Activated CD8-positive, alpha-beta memory T cell treated with anti-CD3 and anti-CD28 coated beads for 36 hours (primary cell): ENCODE measurements at regions not wholly inside any gene's neighbourhood (a gene's known extent, or its start where the extent isn't known, plus 50 kb on each side); places are given as distances from the start of the nearest gene placed in this dataset.
"Not testable (repeated sequence)": the region's sequence is repeated elsewhere in the genome, so short reads cannot be mapped to it uniquely, and the experiment has no call there.

ENCODE experiments used
- CTCF ChIA-PET: fragments of 350-600 bp; sonication (Branson Sonifier 250); formaldehyde crosslinking; loops from one replicate; lab custom pipeline; 2021; ENCODE audit warnings: antibody characterized with exemption; lab: Charles Lee
- POLR2A ChIA-PET: fragments of 350-600 bp; sonication (Branson Sonifier 250); formaldehyde crosslinking; loops from one replicate; lab custom pipeline; 2021; ENCODE audit warnings: antibody characterized with exemption; lab: Charles Lee

- ChIA-PET POLR2A (no interaction called here), CTCF (no interaction called here)
Measured at GRCh38 chr22:47367993-47368945, 605.8 kb downstream of the TBC1D22A start.

- POLR2A ChIA-PET, result no interaction called here
- CTCF ChIA-PET, result no interaction called here
Measured at GRCh38 chr22:47367107-47367690, 604.7 kb downstream of the TBC1D22A start.

DNA sequence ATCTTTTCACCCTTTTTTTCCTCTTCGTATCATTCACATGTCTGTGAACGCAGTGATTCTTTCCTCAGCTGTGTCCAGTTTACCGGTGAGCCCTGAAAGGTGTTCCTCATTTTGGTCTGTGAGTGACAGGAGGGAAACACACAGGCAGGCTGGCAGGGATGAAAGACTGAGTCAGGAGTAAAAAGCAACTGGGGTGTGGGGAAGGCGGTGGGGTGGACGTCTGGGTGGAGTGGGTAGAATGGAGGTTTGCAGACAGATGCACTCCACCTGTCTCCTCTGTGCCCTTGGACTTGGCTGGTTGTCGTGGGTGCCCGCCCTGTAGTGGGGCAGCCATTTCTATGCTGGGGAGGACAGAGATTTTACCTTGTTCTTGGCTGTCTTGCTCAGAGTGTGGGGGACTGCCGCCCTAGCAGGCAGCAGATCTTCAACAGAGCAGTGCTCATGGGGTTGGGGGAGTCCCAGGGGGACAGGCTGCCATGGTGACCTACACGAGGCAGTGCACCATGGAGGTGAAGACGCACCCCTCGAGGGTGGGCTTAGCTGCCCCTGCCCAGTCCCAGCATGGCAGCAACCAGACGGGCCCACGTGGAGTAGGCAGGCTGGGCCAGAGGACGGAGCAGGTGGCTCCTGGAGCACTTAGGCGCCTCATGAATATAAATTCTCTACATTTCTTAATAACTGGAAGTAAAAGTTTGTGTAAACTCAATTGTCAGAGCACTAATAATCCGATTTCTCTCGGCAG, 603.7 kb downstream of the TBC1D22A start:
- ChIA-PET POLR2A (no interaction called here), CTCF (no interaction called here)

DNA sequence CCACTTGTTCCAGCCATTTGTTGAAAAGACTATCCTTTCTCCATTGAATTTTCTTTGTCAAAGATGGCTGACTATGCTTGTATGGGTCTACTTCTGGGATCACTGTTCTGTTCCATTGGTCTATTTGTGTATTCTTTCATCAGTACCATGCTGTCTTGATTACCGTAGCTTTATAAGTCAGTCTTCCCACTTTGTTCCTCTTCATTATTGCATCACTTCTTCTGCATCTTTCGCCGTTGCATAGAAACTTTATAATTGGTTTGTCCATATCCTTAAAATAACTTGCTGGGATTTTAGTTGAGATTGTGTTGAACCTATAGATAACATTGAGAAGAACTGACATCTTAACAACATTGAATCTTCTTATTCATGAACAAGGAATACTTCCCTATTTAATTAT, 598.8 kb downstream of the TBC1D22A start:
- ChIA-PET CTCF (no interaction called here), POLR2A (no interaction called here)

DNA sequence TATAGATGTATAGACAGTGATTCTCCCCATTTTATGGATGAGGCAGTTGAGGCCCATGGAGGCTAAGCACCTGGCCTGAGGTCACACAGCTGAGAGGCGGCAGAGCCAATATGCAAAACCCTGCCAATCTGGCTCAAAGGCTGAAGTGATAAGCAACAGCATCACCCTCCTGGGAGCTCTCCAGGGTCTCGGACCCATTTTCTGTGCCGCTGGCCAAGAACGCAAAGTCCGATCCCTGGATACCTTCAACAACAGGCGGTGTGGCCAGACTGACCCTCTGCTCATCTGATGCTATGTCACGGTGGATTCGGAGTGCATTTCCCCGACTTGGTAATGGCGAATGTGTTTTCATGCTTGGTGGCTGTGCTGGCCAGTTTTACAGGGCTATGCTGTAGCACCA, 595.0 kb downstream of the TBC1D22A start:
- ChIA-PET CTCF (no interaction called here), POLR2A (no interaction called here)

DNA sequence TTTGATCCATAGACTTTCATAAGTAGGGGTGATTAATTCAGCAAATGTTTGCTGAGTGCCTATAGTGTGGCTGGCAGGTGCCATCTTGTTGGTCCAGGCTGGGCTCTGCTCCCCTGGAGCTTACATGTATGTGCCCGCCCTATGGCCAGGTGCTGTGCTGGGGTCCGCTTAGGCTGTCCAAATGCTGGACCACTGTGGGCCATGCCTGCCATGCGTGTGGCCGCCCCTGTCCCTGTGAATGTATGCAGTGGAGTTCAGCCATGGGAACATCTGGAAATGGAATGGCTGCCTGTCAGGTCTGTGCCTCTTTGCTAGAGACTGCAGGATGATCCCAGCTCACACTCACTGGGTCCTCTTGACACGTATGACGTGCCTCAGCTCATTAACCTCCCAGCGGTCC, 594.6 kb downstream of the TBC1D22A start:
- ChIA-PET CTCF (no interaction called here), POLR2A (no interaction called here)

DNA sequence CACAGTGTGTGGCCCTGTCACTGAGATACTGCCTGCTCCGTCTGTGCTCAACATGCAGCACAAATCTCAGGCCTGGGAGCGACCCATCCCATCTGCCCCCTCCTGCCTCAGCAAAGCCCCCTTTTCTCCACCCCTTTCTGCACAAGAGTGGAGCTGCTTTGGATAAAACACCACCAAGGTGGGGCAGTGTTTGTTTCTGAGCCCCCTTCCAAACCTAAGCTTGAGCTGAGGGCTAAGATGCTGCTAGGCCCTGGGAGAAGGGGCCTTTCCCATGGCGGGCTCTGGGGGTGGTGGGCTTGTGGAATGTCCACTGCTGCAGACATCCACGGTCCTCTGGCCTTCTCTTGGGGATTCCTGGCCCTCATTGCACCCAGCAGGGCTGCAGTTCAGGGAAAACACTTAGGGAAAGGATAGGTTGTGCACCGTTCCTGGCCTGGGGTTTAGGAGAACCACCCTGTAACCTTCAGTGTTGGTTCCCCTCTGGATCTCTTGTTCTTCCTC, 594.1 kb downstream of the TBC1D22A start:
- CTCF ChIA-PET, result no interaction called here
- POLR2A ChIA-PET, result no interaction called here

DNA sequence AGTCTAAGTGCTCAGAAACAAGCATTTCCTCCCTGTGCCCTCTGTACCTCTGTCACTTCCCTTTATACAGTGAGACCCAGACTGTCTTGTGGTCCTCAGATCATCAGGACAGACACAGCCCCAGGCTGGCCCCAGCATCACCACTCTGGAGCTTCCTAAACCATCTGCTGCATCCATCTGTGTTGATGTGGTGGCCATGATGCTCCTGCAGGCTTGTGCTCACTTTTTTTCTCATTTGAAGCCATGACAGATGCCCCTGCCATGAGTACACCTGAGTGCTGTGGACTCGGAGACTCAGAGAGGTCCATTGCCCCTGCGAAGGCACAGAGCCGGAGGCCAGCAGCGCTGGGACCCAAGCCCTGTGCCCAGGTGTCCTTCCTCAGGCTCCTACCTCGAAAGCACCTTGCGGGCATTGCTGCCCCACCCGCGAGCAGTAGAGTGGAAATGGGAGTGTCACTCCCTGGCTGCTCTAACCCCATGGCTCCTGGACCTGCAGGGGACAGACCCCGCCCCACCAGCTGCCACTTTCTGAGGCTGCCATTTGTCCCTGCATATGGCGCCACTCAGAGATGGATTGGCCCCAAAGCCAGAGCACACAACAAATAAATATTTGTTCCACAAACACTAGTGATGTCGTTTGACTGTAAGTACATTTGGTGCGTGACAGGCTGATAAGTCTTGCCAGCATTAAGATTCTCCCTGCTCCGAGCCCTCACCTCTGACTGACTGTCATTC, 593.5 kb downstream of the TBC1D22A start:
- ChIA-PET CTCF (no interaction called here), POLR2A (no interaction called here)

- POLR2A ChIA-PET, result no interaction called here
- CTCF ChIA-PET, result no interaction called here
Measured at GRCh38 chr22:47355388-47355725, 592.9 kb downstream of the TBC1D22A start.

DNA sequence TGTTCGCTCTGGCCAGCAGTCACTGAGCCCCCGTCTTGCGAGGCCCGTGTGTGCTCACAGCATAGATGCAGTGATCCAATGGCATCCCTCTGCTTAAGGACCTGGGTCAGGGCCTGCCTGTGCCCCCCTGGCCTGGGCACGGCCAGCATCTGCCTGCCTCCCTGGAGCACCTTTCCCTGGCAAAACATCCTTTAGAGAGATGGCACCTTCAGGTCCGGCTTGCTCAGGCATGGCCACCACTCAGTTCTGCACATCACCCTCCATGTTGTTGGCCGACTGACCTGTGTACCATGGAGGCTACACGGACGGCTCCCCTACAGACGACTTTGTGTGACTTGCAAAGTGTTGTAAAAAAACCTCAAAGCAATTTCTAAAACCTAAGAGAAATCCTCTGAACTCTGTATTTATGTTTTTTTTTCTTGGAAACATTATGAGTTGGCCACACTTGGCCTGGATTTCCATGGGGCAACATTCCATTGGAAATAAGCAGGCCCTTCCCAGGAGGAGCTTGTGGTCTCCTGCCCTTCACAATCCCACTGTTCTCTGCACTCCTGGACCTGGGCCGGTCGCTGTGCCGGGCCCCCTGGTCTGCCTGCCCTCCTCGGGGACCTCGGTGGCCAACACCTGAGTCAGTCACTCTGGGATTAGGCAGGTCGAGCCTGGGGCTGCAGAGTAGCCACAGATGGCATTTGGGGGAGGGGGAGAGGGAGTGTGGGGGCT, 592.4 kb downstream of the TBC1D22A start:
- POLR2A ChIA-PET, result no interaction called here
- CTCF ChIA-PET, result no interaction called here

- ChIA-PET POLR2A (no interaction called here), CTCF (no interaction called here)
Measured at GRCh38 chr22:47352920-47353700, 590.7 kb downstream of the TBC1D22A start.

GRCh38 chr22:47351836-47352579, 589.6 kb downstream of the TBC1D22A start:
- POLR2A ChIA-PET, result no interaction called here

DNA sequence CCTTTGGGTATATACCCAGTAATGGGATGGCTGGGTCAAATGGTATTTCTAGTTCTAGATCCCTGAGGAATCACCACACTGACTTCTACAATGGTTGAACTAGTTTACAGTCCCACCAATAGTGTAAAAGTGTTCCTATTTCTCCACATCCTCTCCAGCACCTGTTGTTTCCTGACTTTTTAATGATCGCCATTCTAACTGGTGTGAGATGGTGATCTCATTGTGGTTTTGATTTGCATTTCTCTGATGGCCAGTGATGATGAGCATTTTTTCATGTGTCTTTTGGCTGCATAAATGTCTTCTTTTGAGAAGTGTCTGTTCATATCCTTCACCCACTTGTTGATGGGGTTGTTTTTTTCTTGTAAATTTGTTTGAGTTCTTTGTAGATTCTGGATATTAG, 583.8 kb downstream of the TBC1D22A start:
- POLR2A ChIA-PET, CTCF ChIA-PET: not testable (repeated sequence)

More at GRCh38 chr22:47351836-47352579, 589.6 kb downstream of the TBC1D22A start:
- CTCF ChIA-PET, result no interaction called here

- POLR2A ChIA-PET, result no interaction called here
- CTCF ChIA-PET, result no interaction called here
Measured at GRCh38 chr22:47345025-47345424, 582.6 kb downstream of the TBC1D22A start.

DNA sequence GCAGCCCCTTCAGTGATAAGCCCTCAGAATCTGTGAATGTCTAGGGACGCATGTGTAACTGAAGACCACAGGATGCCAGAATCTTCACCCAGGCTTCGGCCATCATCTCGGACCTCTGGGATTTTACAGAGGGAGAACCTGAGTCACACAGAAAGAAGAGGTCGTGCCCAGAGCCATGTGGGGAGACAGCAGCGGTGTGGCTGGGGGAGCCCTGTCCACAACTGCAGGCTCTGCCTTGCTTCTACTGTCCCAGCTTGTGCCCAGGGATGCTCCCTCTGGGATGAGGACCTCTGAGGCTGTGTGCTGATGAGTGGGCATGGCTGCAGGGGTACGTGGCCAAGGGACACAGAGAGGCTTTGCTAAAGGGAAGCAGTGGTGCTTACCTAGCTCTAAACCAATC, 582.0 kb downstream of the TBC1D22A start:
- ChIA-PET CTCF (no interaction called here), POLR2A (no interaction called here)

- ChIA-PET POLR2A (no interaction called here), CTCF (no interaction called here)
Measured at GRCh38 chr22:47343611-47344010, 581.2 kb downstream of the TBC1D22A start.

- CTCF ChIA-PET, result no interaction called here
- POLR2A ChIA-PET, result no interaction called here
Measured at GRCh38 chr22:47342446-47342845, 580.0 kb downstream of the TBC1D22A start.

GRCh38 chr22:47341464-47341863, 579.0 kb downstream of the TBC1D22A start:
- POLR2A ChIA-PET, result no interaction called here
- CTCF ChIA-PET, result no interaction called here
